WTC11 (cell line): ENCODE measurements at regions not wholly inside any gene's neighbourhood (a gene's known extent, or its start where the extent isn't known, plus 50 kb on each side); places are given as distances from the start of the nearest gene placed in this dataset.

ENCODE experiments used
- ATAC-seq: fragments of 200-7000 bp; cut with Tn5 transposase; 2 replicates; pipeline ENCODE4 v1.10.0; 2021; ENCODE audit warnings: mild to moderate bottlenecking, moderate library complexity
- CTCF ChIA-PET: fragments of 300-600 bp; sonication (Branson Sonifier 250); formaldehyde crosslinking; loops from one replicate; lab custom pipeline; 2021; ENCODE audit warnings: antibody characterized with exemption; lab: Charles Lee
- POLR2A ChIA-PET: fragments of 350-600 bp; sonication (Branson Sonifier 250); formaldehyde crosslinking; loops from one replicate; lab custom pipeline; 2021; ENCODE audit warnings: antibody characterized with exemption; lab: Charles Lee
- DNase-seq: peaks from one replicate; pipeline ENCODE4 v3.0.0; 2021; ENCODE audit warnings: low spot score
- H3K27ac Mint-ChIP-seq: 2 replicates; pipeline ENCODE4 v1.8.0; 2021; ENCODE audit warnings: mixed read lengths
- H3K27me3 Mint-ChIP-seq: 2 replicates; pipeline ENCODE4 v1.8.0; 2021; ENCODE audit warnings: low read depth, mild to moderate bottlenecking, moderate library complexity, mixed read lengths
- H3K36me3 Mint-ChIP-seq: 2 replicates; pipeline ENCODE4 v1.8.0; 2021; ENCODE audit warnings: mixed read lengths
- H3K4me1 Mint-ChIP-seq: 2 replicates; pipeline ENCODE4 v1.8.0; 2022; ENCODE audit warnings: mixed read lengths
- H3K4me3 Mint-ChIP-seq: 2 replicates; pipeline ENCODE4 v1.8.0; 2021; ENCODE audit warnings: mild to moderate bottlenecking, moderate library complexity, mixed read lengths
- H3K9me3 Mint-ChIP-seq: 2 replicates; pipeline ENCODE4 v1.8.0; 2021; ENCODE audit warnings: mixed read lengths
- AR ChIP-seq: fragments of 250-450 bp; sonication (Bioruptor Pico); IDR thresholded peaks from 2 replicates; pipeline ENCODE4 v1.9.0; 2021; ENCODE audit warnings: mild to moderate bottlenecking
- ATF2 ChIP-seq: sonication (generic); formaldehyde crosslinking; IDR thresholded peaks from 2 replicates; pipeline ENCODE4 v1.8.1; 2022; ENCODE audit warnings: low read depth, missing genetic modification reagents, borderline replicate concordance
- ATF6 ChIP-seq: sonication (generic); formaldehyde crosslinking; IDR thresholded peaks from 2 replicates; pipeline ENCODE4 v1.8.1; 2023; ENCODE audit warnings: mild to moderate bottlenecking, missing genetic modification reagents
- EMX1 ChIP-seq: fragments of 250-450 bp; sonication (Bioruptor Pico); IDR thresholded peaks from 2 replicates; pipeline ENCODE4 v1.8.0; 2021; ENCODE audit warnings: mild to moderate bottlenecking
- FOXP4 ChIP-seq: sonication (generic); formaldehyde crosslinking; IDR thresholded peaks from 2 replicates; pipeline ENCODE4 v1.8.0; 2022; ENCODE audit warnings: mild to moderate bottlenecking, missing genetic modification reagents
- KAT7 ChIP-seq: sonication (generic); formaldehyde crosslinking; IDR thresholded peaks from 2 replicates; pipeline ENCODE4 v1.8.1; 2023; ENCODE audit warnings: missing genetic modification reagents, mild to moderate bottlenecking, borderline replicate concordance
- MYBL2 ChIP-seq: sonication (generic); formaldehyde crosslinking; IDR thresholded peaks from 2 replicates; pipeline ENCODE4 v1.8.1; 2023; ENCODE audit warnings: mild to moderate bottlenecking, moderate library complexity, missing genetic modification reagents
- NFATC4 ChIP-seq: fragments of 250-450 bp; sonication (Bioruptor Pico); IDR thresholded peaks from 2 replicates; pipeline ENCODE4 v1.9.0; 2021; ENCODE audit warnings: mild to moderate bottlenecking
- NFE2L1 ChIP-seq: sonication (generic); formaldehyde crosslinking; IDR thresholded peaks from 2 replicates; pipeline ENCODE4 v1.8.1; 2023; ENCODE audit warnings: missing genetic modification reagents
- NR1H2 ChIP-seq: sonication (generic); formaldehyde crosslinking; IDR thresholded peaks from 2 replicates; pipeline ENCODE4 v1.9.0; 2021; ENCODE audit warnings: mild to moderate bottlenecking, moderate library complexity, missing genetic modification reagents
- RELA ChIP-seq: sonication (generic); formaldehyde crosslinking; IDR thresholded peaks from 2 replicates; pipeline ENCODE4 v1.8.1; 2022; ENCODE audit warnings: missing genetic modification reagents, mild to moderate bottlenecking, borderline replicate concordance
- SP1 ChIP-seq: sonication (generic); formaldehyde crosslinking; conservative IDR thresholded peaks from 2 replicates; pipeline ENCODE4 v1.8.1; 2022; ENCODE audit warnings: missing genetic modification reagents
- STAT6 ChIP-seq: sonication (generic); formaldehyde crosslinking; conservative IDR thresholded peaks from 2 replicates; pipeline ENCODE4 v1.8.1; 2023; ENCODE audit warnings: mild to moderate bottlenecking, low read depth, missing genetic modification reagents, moderate library complexity
- TCF7 ChIP-seq: sonication (generic); formaldehyde crosslinking; IDR thresholded peaks from 2 replicates; pipeline ENCODE4 v1.8.0; 2022; ENCODE audit warnings: mild to moderate bottlenecking, low read depth, missing genetic modification reagents, moderate library complexity
- TEAD1 ChIP-seq: sonication (generic); formaldehyde crosslinking; IDR thresholded peaks from 2 replicates; pipeline ENCODE4 v1.8.0; 2022; ENCODE audit warnings: mild to moderate bottlenecking, missing genetic modification reagents
- ZNF396 ChIP-seq: fragments of 250-450 bp; sonication (Bioruptor Pico); IDR thresholded peaks from 2 replicates; pipeline ENCODE4 v1.8.0; 2021; ENCODE audit warnings: mild to moderate bottlenecking, moderate library complexity, borderline replicate concordance

- TF ChIP-seq NR1H2 (CRISPR knock-in tag): no peak
- no peak for TF ChIP-seq STAT6 (CRISPR knock-in tag)
- no peak for TF ChIP-seq TEAD1 (CRISPR knock-in tag)
- no peak for TF ChIP-seq TCF7 (CRISPR knock-in tag)
- no peak for TF ChIP-seq AR (CRISPR knock-in tag)
- TF ChIP-seq NFATC4 (CRISPR knock-in tag): no peak
- no peak for TF ChIP-seq FOXP4 (CRISPR knock-in tag)
- no peak for TF ChIP-seq NFE2L1 (CRISPR knock-in tag)
Observed at GRCh38 chr17:52827526-52827925, 669.0 kb upstream of the CA10 start (continued).

- Mint-ChIP-seq H3K9me3 (peaks cover 52% of the 10 kb centered on the region), H3K4me3 (no peak overlapping the region), H3K4me1 (no peaks in the 10 kb centered on the region), H3K27ac (no peak overlapping the region), H3K36me3 (peaks cover 22% of the 10 kb centered on the region), H3K27me3 (no peaks in the 10 kb centered on the region)
- ChIA-PET POLR2A (no interaction called here), CTCF (no interaction called here)
- no peak for ATAC-seq
- TF ChIP-seq MYBL2 (CRISPR knock-in tag): no peak
- TF ChIP-seq SP1: no peak
- TF ChIP-seq ATF2: no peak
- TF ChIP-seq KAT7 (CRISPR knock-in tag): no peak
- no peak for TF ChIP-seq ZNF396 (CRISPR knock-in tag)
- no peak for TF ChIP-seq EMX1 (CRISPR knock-in tag)
- TF ChIP-seq ATF6 (CRISPR knock-in tag): no peak
- no peak for TF ChIP-seq STAT6 (CRISPR knock-in tag)
- no peak for TF ChIP-seq RELA (CRISPR knock-in tag)
- no peak for DNase-seq
Observed at GRCh38 chr17:52824542-52824941, 666.0 kb upstream of the CA10 start.
